ENCODE measurements at regions not wholly inside any gene's neighbourhood (a gene's known extent, or its start where the extent isn't known, plus 50 kb on each side); places are given as distances from the start of the nearest gene placed in this dataset.
"Not testable (repeated sequence)": the region's sequence is repeated elsewhere in the genome, so short reads cannot be mapped to it uniquely, and the experiment has no call there.

- TF ChIP-seq POLR2AphosphoS5 (IDR thresholded peaks at IDR 0.05); CTCF (IDR thresholded peaks at IDR 0.05 in 8 of 11, conservative IDR thresholded peaks at IDR 0.05 in 3 of 11); POLR2A (IDR thresholded peaks at IDR 0.05): not testable (repeated sequence)
These were observed 57.1 kb upstream of the LYRM9 start for GRCh38 chr17:27950225-27950624.

Data from spleen (tissue), 7 donors.